MM.1S (cell line): ENCODE measurements at regions not wholly inside any gene's neighbourhood (a gene's known extent, or its start where the extent isn't known, plus 50 kb on each side); places are given as distances from the start of the nearest gene placed in this dataset.

Experiments
- DNase-seq: peaks from one replicate; pipeline ENCODE4 v3.0.0-alpha.2; 2015
- H2AFZ ChIP-seq: fragments of 300-600 bp; sonication (generic); 2 replicates; pipeline ENCODE4 v1.6.0; 2016; ENCODE audit warnings: antibody characterized with exemption, low read length
- H3F3A ChIP-seq: fragments of 300-600 bp; sonication (generic); 2 replicates; pipeline ENCODE4 v1.6.1; 2016; ENCODE audit warnings: mild to moderate bottlenecking, antibody characterized with exemption, low read length, moderate library complexity, mixed read lengths; ENCODE audit not compliant: insufficient read depth
- H3K27ac ChIP-seq: fragments of 300-600 bp; sonication (generic); 2 replicates; pipeline ENCODE4 v1.5.1; 2016; ENCODE audit warnings: mild to moderate bottlenecking, low read length
- H3K27me3 ChIP-seq: fragments of 300-600 bp; sonication (generic); replicated peaks from 2 replicates; pipeline ENCODE4 v1.6.0; 2016; ENCODE audit warnings: low read length; ENCODE audit not compliant: insufficient read depth
- H3K36me3 ChIP-seq: fragments of 300-600 bp; sonication (generic); replicated peaks from 2 replicates; pipeline ENCODE4 v1.6.1; 2016; ENCODE audit warnings: mild to moderate bottlenecking, low read length, mixed read lengths; ENCODE audit not compliant: insufficient read depth
- H3K4me1 ChIP-seq: fragments of 300-600 bp; sonication (generic); 2 replicates; pipeline ENCODE4 v1.6.1; 2016; ENCODE audit warnings: low read length, mixed read lengths
- H3K4me2 ChIP-seq: fragments of 300-600 bp; sonication (generic); 2 replicates; pipeline ENCODE4 v1.6.0; 2016; ENCODE audit warnings: low read depth, low read length
- H3K4me3 ChIP-seq: fragments of 300-600 bp; sonication (generic); 2 replicates; pipeline ENCODE4 v1.5.1; 2016; ENCODE audit warnings: low read length, mixed read lengths
- H3K79me2 ChIP-seq: fragments of 300-600 bp; sonication (generic); 2 replicates; pipeline ENCODE4 v1.6.1; 2016; ENCODE audit warnings: mixed run types, low read length, mixed read lengths
- H3K9ac ChIP-seq: fragments of 300-600 bp; sonication (generic); 2 replicates; pipeline ENCODE4 v1.6.1; 2016; ENCODE audit warnings: low read length, mixed read lengths
- H3K9me2 ChIP-seq: fragments of 300-600 bp; sonication (generic); replicated peaks from 2 replicates; pipeline ENCODE4 v1.6.1; 2016; ENCODE audit warnings: mild to moderate bottlenecking, low read length, mixed read lengths; ENCODE audit not compliant: insufficient read depth
- H3K9me3 ChIP-seq: fragments of 300-600 bp; sonication (generic); replicated peaks from 2 replicates; pipeline ENCODE4 v1.6.1; 2016; ENCODE audit warnings: mild to moderate bottlenecking, low read length, mixed read lengths; ENCODE audit not compliant: insufficient read depth
- H4K20me1 ChIP-seq: fragments of 300-600 bp; sonication (generic); 2 replicates; pipeline ENCODE4 v1.6.1; 2016; ENCODE audit warnings: mild to moderate bottlenecking, low read length, moderate library complexity, mixed read lengths; ENCODE audit not compliant: insufficient read depth
- EZH2 ChIP-seq: fragments of 300-600 bp; sonication (generic); optimal IDR thresholded peaks from 2 replicates; pipeline ENCODE3; 2017; ENCODE audit warnings: low read depth, mild to moderate bottlenecking, antibody characterized with exemption, low read length, mixed read lengths
- EZH2phosphoT487 ChIP-seq: fragments of 300-600 bp; sonication (generic); IDR thresholded peaks from 2 replicates; pipeline ENCODE4 v1.6.1; 2018; ENCODE audit warnings: antibody characterized with exemption, low read length
- TF ChIP-seq, protein P1 (sequence below): fragments of 300-600 bp; sonication (generic); IDR thresholded peaks from 2 replicates; pipeline ENCODE4 v1.5.1; 2016; ENCODE audit warnings: antibody characterized with exemption, low read length, mixed read lengths

DNA sequence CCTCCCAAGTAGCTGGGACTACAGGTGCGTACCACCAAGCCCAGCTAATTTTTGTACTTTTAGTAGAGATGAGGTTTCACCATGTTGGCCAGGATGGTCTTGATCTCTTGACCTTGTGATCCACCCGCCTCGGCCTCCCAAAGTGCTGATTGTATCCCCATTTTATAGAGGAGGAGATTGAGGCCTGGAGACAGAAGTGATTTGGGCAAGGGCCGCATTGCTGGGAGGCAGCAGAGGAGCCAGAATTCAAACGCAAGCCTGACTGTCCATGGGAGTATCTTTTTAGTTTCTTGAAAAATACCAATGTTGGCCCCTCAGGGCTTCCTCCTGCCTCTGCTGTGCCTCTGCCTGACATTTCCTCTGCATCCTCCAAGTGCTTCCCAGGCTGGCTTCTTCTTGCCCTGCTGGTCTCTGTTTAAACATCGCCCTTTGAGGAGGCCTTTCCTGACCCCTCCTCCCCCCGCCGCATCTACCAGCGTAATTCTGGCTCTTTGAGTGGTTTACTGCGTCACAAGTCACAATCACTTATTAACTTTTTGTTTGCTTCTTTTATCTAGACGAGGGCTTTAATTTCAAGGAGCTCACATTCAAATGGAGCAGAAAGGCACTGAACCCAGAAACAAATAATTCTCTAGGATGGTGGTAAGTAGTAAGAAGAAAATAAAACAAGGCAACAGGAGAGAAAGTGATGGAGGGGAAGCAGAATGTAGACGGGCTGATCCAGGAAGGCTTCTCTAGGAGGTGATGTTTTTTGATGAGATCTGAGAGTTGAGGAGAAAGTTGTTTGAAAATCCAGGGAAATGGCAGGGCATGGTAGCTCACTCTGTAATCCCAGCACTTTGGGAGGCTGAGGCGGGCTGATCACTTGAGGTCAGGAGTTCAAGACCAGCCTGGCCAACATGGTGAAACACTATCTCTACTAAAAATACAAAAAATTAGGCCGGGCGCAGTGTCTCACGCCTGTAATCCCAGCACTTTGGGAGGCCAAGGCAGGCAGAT, 91.0 kb upstream of the MED13L start:
- H2AFZ ChIP-seq = no peak overlapping the region

DNA sequence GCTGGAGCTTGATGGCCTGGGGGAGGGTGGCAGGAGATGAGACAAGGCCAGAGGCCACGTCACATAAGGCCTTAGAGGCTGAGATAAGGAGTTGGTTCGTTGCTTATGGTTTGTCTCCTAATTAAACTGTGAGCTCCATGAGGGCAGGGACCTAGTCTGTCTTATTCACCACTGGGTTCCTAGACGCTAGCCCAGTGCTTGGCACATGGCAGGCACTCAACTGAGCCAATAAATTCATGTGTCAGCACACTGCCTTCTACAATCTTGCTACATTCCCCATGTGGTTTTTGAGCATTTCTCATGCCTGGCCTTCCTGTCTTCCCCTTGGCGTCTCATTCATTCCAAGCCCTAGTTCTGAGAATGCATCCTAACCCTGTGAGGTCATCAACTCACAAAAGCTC, 92.5 kb upstream of the MED13L start:
- Histone ChIP-seq H3K36me3 (no peaks in the 10 kb centered on the region), H3K9me2 (no peaks in the 10 kb centered on the region), H3K9ac (no peak overlapping the region), H3K9me3 (no peaks in the 10 kb centered on the region), H3K27me3 (no peaks in the 10 kb centered on the region), H3K4me3 (no peak overlapping the region), H3K4me2 (no peak overlapping the region), H2AFZ (no peak overlapping the region), H3K4me1 (no peaks in the 10 kb centered on the region), H4K20me1 (no peaks in the 10 kb centered on the region), H3F3A (no peaks in the 10 kb centered on the region), H3K27ac (no peak overlapping the region), H3K79me2 (no peaks in the 10 kb centered on the region)
- no peak for TF ChIP-seq EZH2
- TF ChIP-seq EZH2phosphoT487 = no peak
- TF ChIP-seq, protein P1, sequence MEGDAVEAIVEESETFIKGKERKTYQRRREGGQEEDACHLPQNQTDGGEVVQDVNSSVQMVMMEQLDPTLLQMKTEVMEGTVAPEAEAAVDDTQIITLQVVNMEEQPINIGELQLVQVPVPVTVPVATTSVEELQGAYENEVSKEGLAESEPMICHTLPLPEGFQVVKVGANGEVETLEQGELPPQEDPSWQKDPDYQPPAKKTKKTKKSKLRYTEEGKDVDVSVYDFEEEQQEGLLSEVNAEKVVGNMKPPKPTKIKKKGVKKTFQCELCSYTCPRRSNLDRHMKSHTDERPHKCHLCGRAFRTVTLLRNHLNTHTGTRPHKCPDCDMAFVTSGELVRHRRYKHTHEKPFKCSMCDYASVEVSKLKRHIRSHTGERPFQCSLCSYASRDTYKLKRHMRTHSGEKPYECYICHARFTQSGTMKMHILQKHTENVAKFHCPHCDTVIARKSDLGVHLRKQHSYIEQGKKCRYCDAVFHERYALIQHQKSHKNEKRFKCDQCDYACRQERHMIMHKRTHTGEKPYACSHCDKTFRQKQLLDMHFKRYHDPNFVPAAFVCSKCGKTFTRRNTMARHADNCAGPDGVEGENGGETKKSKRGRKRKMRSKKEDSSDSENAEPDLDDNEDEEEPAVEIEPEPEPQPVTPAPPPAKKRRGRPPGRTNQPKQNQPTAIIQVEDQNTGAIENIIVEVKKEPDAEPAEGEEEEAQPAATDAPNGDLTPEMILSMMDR = no peak
- no peak for DNase-seq

More for the DNA sequence above, 91.0 kb upstream of the MED13L start:
- no peaks in the 10 kb centered on the region for H4K20me1 ChIP-seq
- no peaks in the 10 kb centered on the region for H3K9me2 ChIP-seq
- H3K4me2 ChIP-seq = no peak overlapping the region
- H3K36me3 ChIP-seq = no peaks in the 10 kb centered on the region
- no peak overlapping the region for H3K27ac ChIP-seq
- TF ChIP-seq EZH2phosphoT487 (no peak), EZH2 (no peak)
- TF ChIP-seq, protein P1 = no peak
- no peaks in the 10 kb centered on the region for H3K9me3 ChIP-seq
- no peaks in the 10 kb centered on the region for H3K79me2 ChIP-seq
- H3K4me3 ChIP-seq = no peak overlapping the region
- H3K9ac ChIP-seq = no peak overlapping the region
- no peaks in the 10 kb centered on the region for H3K27me3 ChIP-seq
- H3K4me1 ChIP-seq = no peaks in the 10 kb centered on the region
- H3F3A ChIP-seq = no peaks in the 10 kb centered on the region
- no peak for DNase-seq

DNA sequence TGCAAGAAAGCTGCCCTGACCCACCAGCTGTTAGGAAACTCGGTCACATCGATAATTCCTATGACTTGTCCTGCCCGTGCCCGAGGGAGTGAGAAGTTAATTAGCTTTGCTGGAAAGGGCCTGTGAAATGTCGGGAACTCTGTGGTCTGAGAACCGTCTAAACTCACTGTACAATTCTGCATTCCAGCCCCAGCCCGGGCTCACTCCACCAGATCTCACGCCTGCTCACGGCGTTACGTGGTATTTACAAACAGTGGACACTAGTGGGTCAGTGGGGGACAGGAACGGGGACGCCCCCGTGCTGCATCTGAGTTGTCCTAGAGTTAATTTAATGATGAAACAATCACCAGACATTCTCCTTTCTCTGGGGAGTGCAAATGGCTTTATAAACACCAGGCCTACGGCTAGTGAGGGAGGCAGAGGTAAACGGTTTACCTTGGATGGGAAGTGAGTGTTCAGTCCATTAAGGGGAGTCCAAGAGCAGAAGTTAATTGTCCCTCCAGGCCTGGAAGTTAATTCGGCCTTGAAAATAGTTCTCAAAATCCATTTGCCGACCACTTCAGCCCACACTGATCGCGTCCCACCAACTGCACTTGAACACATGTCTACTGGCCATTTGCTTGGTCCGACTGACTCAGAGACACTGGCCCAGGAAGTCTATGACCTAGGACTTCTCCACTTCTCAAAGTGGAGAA, 93.5 kb upstream of the MED13L start:
- Histone ChIP-seq H3K4me2 (no peak overlapping the region), H4K20me1 (no peaks in the 10 kb centered on the region), H3K4me3 (no peak overlapping the region), H3K27me3 (no peaks in the 10 kb centered on the region), H3K9me3 (no peaks in the 10 kb centered on the region), H3K79me2 (no peaks in the 10 kb centered on the region), H3F3A (no peaks in the 10 kb centered on the region), H3K36me3 (no peaks in the 10 kb centered on the region), H3K4me1 (no peaks in the 10 kb centered on the region), H3K27ac (no peak overlapping the region), H3K9me2 (no peaks in the 10 kb centered on the region), H2AFZ (no peak overlapping the region), H3K9ac (no peak overlapping the region)
- no peak for DNase-seq
- TF ChIP-seq, protein P1 = no peak
- TF ChIP-seq EZH2 = no peak
- TF ChIP-seq EZH2phosphoT487 = no peak
